Smooth muscle cell (in vitro differentiated cells): ENCODE measurements at regions not wholly inside any gene's neighbourhood (a gene's known extent, or its start where the extent isn't known, plus 50 kb on each side); places are given as distances from the start of the nearest gene placed in this dataset.

ENCODE experiments used
- DNase-seq: peaks from one replicate; lab custom pipeline; 2025; ENCODE audit not compliant: unreplicated experiment; lab: John Stamatoyannopoulos, UW
- H2AFZ ChIP-seq: fragments of 200-600 bp; sonication (generic); 2 replicates; pipeline ENCODE4 v1.6.0; 2016; ENCODE audit warnings: antibody characterized with exemption, low read depth, mild to moderate bottlenecking
- H3F3A ChIP-seq: fragments of 200-600 bp; sonication (generic); 2 replicates; pipeline ENCODE4 v1.6.0; 2017; ENCODE audit warnings: antibody characterized with exemption, low read depth
- H3K27ac ChIP-seq: fragments of 200-600 bp; sonication (generic); 2 replicates; pipeline ENCODE4 v1.5.1; 2016; ENCODE audit warnings: low read depth, mild to moderate bottlenecking
- H3K27me3 ChIP-seq: fragments of 200-600 bp; sonication (generic); 2 replicates; pipeline ENCODE4 v1.6.1; 2016; ENCODE audit warnings: low read depth, mild to moderate bottlenecking
- H3K36me3 ChIP-seq: fragments of 200-600 bp; sonication (generic); 2 replicates; pipeline ENCODE4 v1.5.1; 2016; ENCODE audit warnings: low read depth
- H3K4me1 ChIP-seq: fragments of 200-600 bp; sonication (generic); 2 replicates; pipeline ENCODE4 v1.5.1; 2016; ENCODE audit warnings: low read depth
- H3K4me2 ChIP-seq: fragments of 200-600 bp; sonication (generic); 2 replicates; pipeline ENCODE4 v1.6.0; 2016; ENCODE audit warnings: mild to moderate bottlenecking
- H3K4me3 ChIP-seq: fragments of 200-600 bp; sonication (generic); 2 replicates; pipeline ENCODE4 v1.5.1; 2016; ENCODE audit warnings: mild to moderate bottlenecking
- H3K79me2 ChIP-seq: fragments of 200-600 bp; sonication (generic); 2 replicates; pipeline ENCODE4 v1.6.0; 2016; ENCODE audit warnings: low read depth, mild to moderate bottlenecking
- H3K9ac ChIP-seq: fragments of 200-600 bp; sonication (generic); 2 replicates; pipeline ENCODE4 v1.6.0; 2016; ENCODE audit warnings: low read depth
- H3K9me3 ChIP-seq: fragments of 200-600 bp; sonication (generic); replicated peaks from 2 replicates; pipeline ENCODE4 v1.5.1; 2016; ENCODE audit warnings: low read depth
- H4K20me1 ChIP-seq: fragments of 200-600 bp; sonication (generic); 2 replicates; pipeline ENCODE4 v1.6.0; 2016; ENCODE audit warnings: low read depth
- CTCF ChIP-seq: fragments of 200-600 bp; sonication (generic); IDR thresholded peaks from 2 replicates; pipeline ENCODE4 v1.5.1; 2017; ENCODE audit warnings: borderline replicate concordance, mild to moderate bottlenecking, antibody characterized with exemption; ENCODE audit not compliant: insufficient read depth, poor library complexity, severe bottlenecking
- WGBS: methylation state at CpG from one replicate; pipeline ENCODE4 v1.1.7; 2016; ENCODE audit warnings: low lambda C conversion rate; 5-methylcytosine and 5-hydroxymethylcytosine counted together

DNA sequence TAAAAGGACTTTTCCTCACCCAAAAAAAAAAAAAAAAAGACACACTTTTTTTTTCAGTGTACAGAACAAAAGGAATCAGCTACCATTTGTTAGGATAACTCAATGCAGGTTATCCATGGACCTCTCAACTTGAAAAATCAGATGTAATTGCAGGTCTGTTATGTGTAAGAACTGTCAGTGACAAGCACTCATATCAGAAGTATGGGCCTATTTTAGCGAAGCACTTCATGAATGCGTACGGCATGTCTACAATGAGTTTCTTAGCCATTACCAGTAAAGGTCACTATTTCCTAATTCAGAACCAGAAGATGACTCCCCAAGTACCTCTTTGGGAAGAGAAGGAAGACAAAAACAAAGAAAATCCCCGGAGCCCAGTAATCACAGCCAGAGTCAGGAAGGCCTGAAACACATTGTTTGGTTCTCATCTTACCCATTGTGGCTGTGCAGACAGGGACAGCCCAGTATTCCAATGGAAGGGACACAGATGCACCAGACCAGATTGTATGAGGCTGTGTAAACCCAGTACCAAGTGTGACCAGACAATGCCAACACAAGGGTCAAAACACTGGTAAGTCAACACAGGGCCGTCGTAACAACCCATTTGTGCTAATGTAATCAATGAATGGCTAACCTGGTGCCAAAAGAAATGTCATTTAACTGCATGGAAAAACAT lies 188.0 kb downstream of the PMP22 start:
- no peaks in the 10 kb centered on the region for H3K9me3 ChIP-seq
- no peak overlapping the region for H3K27ac ChIP-seq
- no peaks in the 10 kb centered on the region for H3F3A ChIP-seq
- no peaks in the 10 kb centered on the region for H3K27me3 ChIP-seq
- no peaks in the 10 kb centered on the region for H4K20me1 ChIP-seq
- no peaks in the 10 kb centered on the region for H3K36me3 ChIP-seq
- no peak overlapping the region for H3K4me2 ChIP-seq
- no peaks in the 10 kb centered on the region for H3K79me2 ChIP-seq
- H3K4me3 ChIP-seq: no peak overlapping the region
- no peak for DNase-seq
- H3K9ac ChIP-seq: no peak overlapping the region
- 96% methylated on average over 6 of the region's 6 CpGs for WGBS
- peaks cover 10% of the 10 kb centered on the region for H3K4me1 ChIP-seq
- H2AFZ ChIP-seq: no peak overlapping the region
- no peak for TF ChIP-seq CTCF

- Histone ChIP-seq H2AFZ (no peak overlapping the region), H3K4me2 (no peak overlapping the region), H3K4me1 (peaks cover 9% of the 10 kb centered on the region), H3K4me3 (no peak overlapping the region), H4K20me1 (no peaks in the 10 kb centered on the region), H3K27me3 (peaks cover 19% of the 10 kb centered on the region), H3F3A (no peaks in the 10 kb centered on the region), H3K9me3 (no peaks in the 10 kb centered on the region), H3K9ac (no peak overlapping the region), H3K36me3 (no peaks in the 10 kb centered on the region), H3K27ac (no peak overlapping the region), H3K79me2 (no peaks in the 10 kb centered on the region)
- no peak for DNase-seq
- no peak for TF ChIP-seq CTCF
- 90% methylated on average over 4 of the region's 4 CpGs for WGBS
These were observed 213.2 kb downstream of the PMP22 start for GRCh38 chr17:15051933-15052332.

- no peak overlapping the region for H3K27ac ChIP-seq
- no peaks in the 10 kb centered on the region for H3K9me3 ChIP-seq
- 82% methylated on average over 5 of the region's 5 CpGs for WGBS
- peaks cover 9% of the 10 kb centered on the region for H3K4me1 ChIP-seq
- no peak overlapping the region for H3K4me3 ChIP-seq
- H3F3A ChIP-seq: no peaks in the 10 kb centered on the region
- no peaks in the 10 kb centered on the region for H3K36me3 ChIP-seq
- no peak overlapping the region for H2AFZ ChIP-seq
- peaks cover 19% of the 10 kb centered on the region for H3K27me3 ChIP-seq
- H3K4me2 ChIP-seq: no peak overlapping the region
- no peak for DNase-seq
- TF ChIP-seq CTCF: no peak
- H4K20me1 ChIP-seq: no peaks in the 10 kb centered on the region
- H3K9ac ChIP-seq: no peak overlapping the region
- H3K79me2 ChIP-seq: no peaks in the 10 kb centered on the region
These were observed 215.3 kb downstream of the PMP22 start for GRCh38 chr17:15049795-15050160.
